ENCODE measurements at regions not wholly inside any gene's neighbourhood (a gene's known extent, or its start where the extent isn't known, plus 50 kb on each side); places are given as distances from the start of the nearest gene placed in this dataset.

- Histone ChIP-seq H2BK5ac (ENCODE audit: low read depth, low read length, poor library complexity) (no peak overlapping the region), H3K36me3 (ENCODE audit: control insufficient read depth in 1 of 2, insufficient read depth in 2 of 2, low read length in 2 of 2) (no peaks in the 10 kb centered on the region), H3K18ac (ENCODE audit: low read length) (no peak overlapping the region), H3K79me2 (ENCODE audit: control insufficient read depth, insufficient read depth, low read length, poor library complexity) (no peaks in the 10 kb centered on the region), H3K23ac (ENCODE audit: low read length) (no peak overlapping the region), H3K27me3 (ENCODE audit: insufficient read depth, low read length) (no peaks in the 10 kb centered on the region), H3K4me2 (ENCODE audit: low read length) (no peak overlapping the region), H3K4me1 (ENCODE audit: control insufficient read depth in 1 of 2, insufficient read depth in 2 of 2, low read length in 2 of 2) (no peaks in the 10 kb centered on the region), H3K4ac (ENCODE audit: low read depth, low read length) (no peak overlapping the region), H3K27ac (ENCODE audit: low read depth, low read length) (no peak overlapping the region), H2BK120ac (ENCODE audit: insufficient read depth, low read length, poor library complexity) (no peak overlapping the region), H4K8ac (ENCODE audit: low read depth, low read length) (no peak overlapping the region), H4K91ac (ENCODE audit: low read depth, low read length) (no peak overlapping the region), H3K4me3 (ENCODE audit: low read depth, low read length) (no peak overlapping the region), H3K9ac (ENCODE audit: low read length) (no peak overlapping the region), H3K79me1 (ENCODE audit: low read length) (no peaks in the 10 kb centered on the region), H3K9me3 (ENCODE audit: insufficient read depth, low read depth, low read length) (no peaks in the 10 kb centered on the region), H2AK5ac (ENCODE audit: low read length) (no peak overlapping the region), H2BK12ac (ENCODE audit: low read length) (no peak overlapping the region), H2AFZ (ENCODE audit: insufficient read depth, low read length, poor library complexity) (no peak overlapping the region), H4K12ac (ENCODE audit: low read depth, low read length) (no peak overlapping the region), H3K14ac (ENCODE audit: low read length) (no peak overlapping the region)
- no CpG with 5 or more reads among the region's 1 CpG for WGBS (ENCODE audit: extremely low coverage, insufficient coverage, insufficient read length)
- DNase-seq, result no peak
These were observed 251.4 kb upstream of the SNX7 start for GRCh38 chr1:98410082-98410481.

- Histone ChIP-seq H4K91ac (ENCODE audit: low read depth, low read length) (no peak overlapping the region), H3K4ac (ENCODE audit: low read depth, low read length) (no peak overlapping the region), H3K4me3 (ENCODE audit: low read depth, low read length) (no peak overlapping the region), H2BK120ac (ENCODE audit: insufficient read depth, low read length, poor library complexity) (no peak overlapping the region), H2AK5ac (ENCODE audit: low read length) (no peak overlapping the region), H2AFZ (ENCODE audit: insufficient read depth, low read length, poor library complexity) (no peak overlapping the region), H3K4me2 (ENCODE audit: low read length) (no peak overlapping the region), H3K23ac (ENCODE audit: low read length) (no peak overlapping the region), H4K12ac (ENCODE audit: low read depth, low read length) (no peak overlapping the region), H3K4me1 (ENCODE audit: control insufficient read depth in 1 of 2, insufficient read depth in 2 of 2, low read length in 2 of 2) (no peaks in the 10 kb centered on the region), H4K8ac (ENCODE audit: low read depth, low read length) (no peak overlapping the region), H3K36me3 (ENCODE audit: control insufficient read depth in 1 of 2, insufficient read depth in 2 of 2, low read length in 2 of 2) (no peaks in the 10 kb centered on the region), H2BK12ac (ENCODE audit: low read length) (no peak overlapping the region), H3K18ac (ENCODE audit: low read length) (no peak overlapping the region), H3K79me1 (ENCODE audit: low read length) (no peaks in the 10 kb centered on the region), H3K79me2 (ENCODE audit: control insufficient read depth, insufficient read depth, low read length, poor library complexity) (no peaks in the 10 kb centered on the region), H3K9ac (ENCODE audit: low read length) (no peak overlapping the region), H3K27me3 (ENCODE audit: insufficient read depth, low read length) (no peaks in the 10 kb centered on the region), H3K27ac (ENCODE audit: low read depth, low read length) (no peak overlapping the region), H3K14ac (ENCODE audit: low read length) (no peak overlapping the region), H2BK5ac (ENCODE audit: low read depth, low read length, poor library complexity) (no peak overlapping the region), H3K9me3 (ENCODE audit: insufficient read depth, low read depth, low read length) (no peaks in the 10 kb centered on the region)
- no peak for DNase-seq
- no CpG with 5 or more reads among the region's 1 CpG for WGBS (ENCODE audit: extremely low coverage, insufficient coverage, insufficient read length)
These were observed 255.0 kb upstream of the SNX7 start for GRCh38 chr1:98406352-98407088.

- Histone ChIP-seq H3K27ac (ENCODE audit: low read depth, low read length) (no peak overlapping the region), H2AFZ (ENCODE audit: insufficient read depth, low read length, poor library complexity) (no peak overlapping the region), H4K12ac (ENCODE audit: low read depth, low read length) (no peak overlapping the region), H3K4me3 (ENCODE audit: low read depth, low read length) (no peak overlapping the region), H2BK5ac (ENCODE audit: low read depth, low read length, poor library complexity) (no peak overlapping the region), H3K4me2 (ENCODE audit: low read length) (no peak overlapping the region), H2BK12ac (ENCODE audit: low read length) (no peak overlapping the region), H2AK5ac (ENCODE audit: low read length) (no peak overlapping the region), H3K14ac (ENCODE audit: low read length) (no peak overlapping the region), H3K9ac (ENCODE audit: low read length) (no peak overlapping the region), H3K18ac (ENCODE audit: low read length) (no peak overlapping the region), H3K4ac (ENCODE audit: low read depth, low read length) (no peak overlapping the region), H3K79me2 (ENCODE audit: control insufficient read depth, insufficient read depth, low read length, poor library complexity) (no peaks in the 10 kb centered on the region), H3K27me3 (ENCODE audit: insufficient read depth, low read length) (no peaks in the 10 kb centered on the region), H3K23ac (ENCODE audit: low read length) (no peak overlapping the region), H2BK120ac (ENCODE audit: insufficient read depth, low read length, poor library complexity) (no peak overlapping the region), H3K36me3 (ENCODE audit: control insufficient read depth in 1 of 2, insufficient read depth in 2 of 2, low read length in 2 of 2) (no peaks in the 10 kb centered on the region), H3K79me1 (ENCODE audit: low read length) (no peaks in the 10 kb centered on the region), H3K9me3 (ENCODE audit: insufficient read depth, low read depth, low read length) (no peaks in the 10 kb centered on the region), H3K4me1 (ENCODE audit: control insufficient read depth in 1 of 2, insufficient read depth in 2 of 2, low read length in 2 of 2) (no peaks in the 10 kb centered on the region), H4K8ac (ENCODE audit: low read depth, low read length) (no peak overlapping the region), H4K91ac (ENCODE audit: low read depth, low read length) (no peak overlapping the region)
- no CpG with 5 or more reads among the region's 3 CpGs for WGBS (ENCODE audit: extremely low coverage, insufficient coverage, insufficient read length)
- no peak for DNase-seq
These were observed 255.9 kb upstream of the SNX7 start for GRCh38 chr1:98405581-98406074.

- no peaks in the 10 kb centered on the region for H3K27me3 ChIP-seq (ENCODE audit: insufficient read depth, low read length)
- no peak overlapping the region for H3K4me3 ChIP-seq (ENCODE audit: low read depth, low read length)
- H2AFZ ChIP-seq (ENCODE audit: insufficient read depth, low read length, poor library complexity), result no peak overlapping the region
- no peak overlapping the region for H3K14ac ChIP-seq (ENCODE audit: low read length)
- no peak overlapping the region for H3K4ac ChIP-seq (ENCODE audit: low read depth, low read length)
- H3K27ac ChIP-seq (ENCODE audit: low read depth, low read length), result no peak overlapping the region
- no peak overlapping the region for H2BK5ac ChIP-seq (ENCODE audit: low read depth, low read length, poor library complexity)
- no peak overlapping the region for H3K23ac ChIP-seq (ENCODE audit: low read length)
- no peak overlapping the region for H4K8ac ChIP-seq (ENCODE audit: low read depth, low read length)
- H4K91ac ChIP-seq (ENCODE audit: low read depth, low read length), result no peak overlapping the region
- no peaks in the 10 kb centered on the region for H3K9me3 ChIP-seq (ENCODE audit: insufficient read depth, low read depth, low read length)
- H3K18ac ChIP-seq (ENCODE audit: low read length), result no peak overlapping the region
- H2AK5ac ChIP-seq (ENCODE audit: low read length), result no peak overlapping the region
- H4K12ac ChIP-seq (ENCODE audit: low read depth, low read length), result no peak overlapping the region
- H3K9ac ChIP-seq (ENCODE audit: low read length), result no peak overlapping the region
- no peak for DNase-seq
- no peaks in the 10 kb centered on the region for H3K79me2 ChIP-seq (ENCODE audit: control insufficient read depth, insufficient read depth, low read length, poor library complexity)
- H2BK12ac ChIP-seq (ENCODE audit: low read length), result no peak overlapping the region
- no peaks in the 10 kb centered on the region for H3K79me1 ChIP-seq (ENCODE audit: low read length)
- no peaks in the 10 kb centered on the region for H3K36me3 ChIP-seq (ENCODE audit: control insufficient read depth in 1 of 2, insufficient read depth in 2 of 2, low read length in 2 of 2)
- H3K4me2 ChIP-seq (ENCODE audit: low read length), result no peak overlapping the region
- WGBS (ENCODE audit: extremely low coverage, insufficient coverage, insufficient read length), result no CpG with 5 or more reads among the region's 2 CpGs
- H3K4me1 ChIP-seq (ENCODE audit: control insufficient read depth in 1 of 2, insufficient read depth in 2 of 2, low read length in 2 of 2), result no peaks in the 10 kb centered on the region
- no peak overlapping the region for H2BK120ac ChIP-seq (ENCODE audit: insufficient read depth, low read length, poor library complexity)
These were observed 256.7 kb upstream of the SNX7 start for GRCh38 chr1:98404866-98405265.

Measured in trophoblast cell (in vitro differentiated cells and primary cell).